Lower lobe of right lung (tissue), 2 donors: ENCODE measurements at regions not wholly inside any gene's neighbourhood (a gene's known extent, or its start where the extent isn't known, plus 50 kb on each side); places are given as distances from the start of the nearest gene placed in this dataset.

Source experiments
- ATAC-seq, 2 donors: fragments of 200-7000 bp; cut with Tn5 transposase; one replicate each; pipeline ENCODE4 v1.9.1; 2020 to 2022; ENCODE audit warnings: mild to moderate bottlenecking in 2 of 2, moderate library complexity in 2 of 2
- DNase-seq: peaks from one replicate; pipeline ENCODE4 v3.0.0-alpha.2; 2020
- H3K27ac ChIP-seq: fragments of 200-600 bp; one replicate; pipeline ENCODE4 v1.8.0; 2022
- H3K27me3 ChIP-seq: fragments of 200-600 bp; one replicate; pipeline ENCODE4 v1.8.0; 2022; ENCODE audit warnings: low read depth
- H3K36me3 ChIP-seq: fragments of 200-600 bp; one replicate; pipeline ENCODE4 v1.8.0; 2022; ENCODE audit warnings: mild to moderate bottlenecking
- H3K4me1 ChIP-seq: fragments of 200-600 bp; one replicate; pipeline ENCODE4 v1.8.0; 2022
- H3K4me3 ChIP-seq: fragments of 200-600 bp; one replicate; pipeline ENCODE4 v1.8.0; 2022; ENCODE audit warnings: mild to moderate bottlenecking
- H3K9me3 ChIP-seq: fragments of 200-600 bp; one replicate; pipeline ENCODE4 v1.8.0; 2022
- CTCF ChIP-seq: fragments of 200-600 bp; IDR thresholded peaks from one replicate; pipeline ENCODE4 v1.8.0; 2022; ENCODE audit warnings: antibody characterized with exemption, mild to moderate bottlenecking
- intact Hi-C: fragments of 100-400 bp; cut with DNase I; formaldehyde crosslinking; loops from one replicate; pipeline ENCODE4 v1.11.0; 2022
- donor health status: DM: no; HTN: yes; CAD: no; lungs with severe emphysema.

- ATAC-seq (no peak), DNase-seq (no peak)
- no peaks in the 10 kb centered on the region for H3K36me3 ChIP-seq
These were observed 197.7 kb downstream of the SNX10 start for GRCh38 chr7:26489391-26489790.

GRCh38 chr7:26489906-26490639 is 198.4 kb downstream of the SNX10 start:
- Histone ChIP-seq H3K27ac (no peak overlapping the region), H3K9me3 (no peaks in the 10 kb centered on the region), H3K36me3 (no peaks in the 10 kb centered on the region), H3K4me1 (no peaks in the 10 kb centered on the region), H3K27me3 (no peaks in the 10 kb centered on the region), H3K4me3 (no peak overlapping the region)
- intact Hi-C loops, result no loop called here
- DNase-seq (no peak), ATAC-seq (no peak)
- no peak for TF ChIP-seq CTCF

More at GRCh38 chr7:26489391-26489790, 197.7 kb downstream of the SNX10 start:
- Histone ChIP-seq H3K27ac (no peak overlapping the region), H3K4me3 (no peak overlapping the region), H3K27me3 (no peaks in the 10 kb centered on the region), H3K4me1 (no peaks in the 10 kb centered on the region), H3K9me3 (no peaks in the 10 kb centered on the region)
- intact Hi-C loops, result no loop called here
- TF ChIP-seq CTCF, result no peak

GRCh38 chr7:26490640-26491624 is 199.3 kb downstream of the SNX10 start:
- H3K9me3 ChIP-seq, result no peaks in the 10 kb centered on the region
- no peaks in the 10 kb centered on the region for H3K4me1 ChIP-seq
- no peak overlapping the region for H3K27ac ChIP-seq
- no peak for DNase-seq
- no peak for TF ChIP-seq CTCF
- H3K27me3 ChIP-seq, result no peaks in the 10 kb centered on the region
- no peak overlapping the region for H3K4me3 ChIP-seq
- no peak for ATAC-seq
- no peaks in the 10 kb centered on the region for H3K36me3 ChIP-seq
- intact Hi-C loops, result no loop called here

GRCh38 chr7:26492816-26493215 is 201.2 kb downstream of the SNX10 start:
- ATAC-seq, result no peak
- Histone ChIP-seq H3K27ac (no peak overlapping the region), H3K36me3 (no peaks in the 10 kb centered on the region), H3K4me3 (no peak overlapping the region), H3K27me3 (no peaks in the 10 kb centered on the region), H3K9me3 (no peaks in the 10 kb centered on the region), H3K4me1 (no peaks in the 10 kb centered on the region)
- TF ChIP-seq CTCF, result no peak
- intact Hi-C loops, result no loop called here
- DNase-seq, result no peak

GRCh38 chr7:26493737-26494428 is 202.2 kb downstream of the SNX10 start:
- no peaks in the 10 kb centered on the region for H3K4me1 ChIP-seq
- H3K9me3 ChIP-seq, result no peaks in the 10 kb centered on the region
- TF ChIP-seq CTCF, result no peak
- H3K4me3 ChIP-seq, result no peak overlapping the region
- H3K36me3 ChIP-seq, result no peaks in the 10 kb centered on the region
- DNase-seq (no peak), ATAC-seq (no peak)
- no peaks in the 10 kb centered on the region for H3K27me3 ChIP-seq
- H3K27ac ChIP-seq, result no peak overlapping the region
- intact Hi-C loops, result no loop called here
